Esophagus squamous epithelium (tissue), 5 donors: ENCODE measurements at regions not wholly inside any gene's neighbourhood (a gene's known extent, or its start where the extent isn't known, plus 50 kb on each side); places are given as distances from the start of the nearest gene placed in this dataset.

Source experiments
- DNase-seq: peaks from one replicate; lab custom pipeline; 2025; lab: John Stamatoyannopoulos, UW
- H3K27ac ChIP-seq, 4 donors: fragments of 200-600 bp; sonication (generic); one replicate each; pipeline ENCODE4 v1.5.1; 2016 to 2019; ENCODE audit warnings: mild to moderate bottlenecking in 1 of 4
- H3K27me3 ChIP-seq, 4 donors: fragments of 200-600 bp; sonication (generic); 1 replicate in 3 of 4; 2 replicates in 1 of 4; pipeline versions ENCODE4 v1.5.1 to v1.6.0; 2017 to 2021; ENCODE audit warnings: antibody characterized with exemption in 1 of 4
- H3K36me3 ChIP-seq, 3 donors: fragments of 200-600 bp; sonication (generic); one replicate each; pipeline ENCODE4 v1.5.1; 2016 to 2019
- H3K4me1 ChIP-seq, 3 donors: fragments of 200-600 bp; sonication (generic); one replicate each; pipeline ENCODE4 v1.5.1; 2017 to 2019
- H3K4me3 ChIP-seq, 4 donors: fragments of 200-600 bp; sonication (generic); 1 replicate in 3 of 4; 2 replicates in 1 of 4; pipeline ENCODE4 v1.5.1; 2016 to 2019; ENCODE audit warnings: mild to moderate bottlenecking in 2 of 4, moderate library complexity in 1 of 4
- H3K9me3 ChIP-seq, 3 donors: fragments of 200-600 bp; sonication (generic); one replicate each; pipeline ENCODE4 v1.5.1; 2016 to 2019
- POLR2A ChIP-seq, 4 donors: fragments of 450-650 bp; IDR thresholded peaks; one replicate each; pipeline ENCODE4 v1.6.1; 2017; ENCODE audit warnings: antibody characterized with exemption in 4 of 4, mild to moderate bottlenecking in 4 of 4, moderate library complexity in 3 of 4
- WGBS, 2 donors: methylation state at CpG; one replicate each; pipeline ENCODE4 v1.1.5; 2018; 5-methylcytosine and 5-hydroxymethylcytosine counted together
- intact Hi-C: fragments of 100-400 bp; cut with DNase I; formaldehyde crosslinking; loops from one replicate; pipeline ENCODE4 v1.15.0; 2022
- TF ChIP-seq, protein P1 (sequence below), 6 experiments: fragments of 450-650 bp in 4 of 6; fragments of 200-600 bp in 2 of 6; sonication (generic) in 2 of 6; IDR thresholded peaks; one replicate each; pipeline ENCODE4 v1.5.1; 2016 to 2019; ENCODE audit warnings: antibody characterized with exemption in 6 of 6, mild to moderate bottlenecking in 4 of 6, moderate library complexity in 4 of 6
- donor health status: DM: yes; HTN: yes; CAD: no.

- TF ChIP-seq, protein P1, sequence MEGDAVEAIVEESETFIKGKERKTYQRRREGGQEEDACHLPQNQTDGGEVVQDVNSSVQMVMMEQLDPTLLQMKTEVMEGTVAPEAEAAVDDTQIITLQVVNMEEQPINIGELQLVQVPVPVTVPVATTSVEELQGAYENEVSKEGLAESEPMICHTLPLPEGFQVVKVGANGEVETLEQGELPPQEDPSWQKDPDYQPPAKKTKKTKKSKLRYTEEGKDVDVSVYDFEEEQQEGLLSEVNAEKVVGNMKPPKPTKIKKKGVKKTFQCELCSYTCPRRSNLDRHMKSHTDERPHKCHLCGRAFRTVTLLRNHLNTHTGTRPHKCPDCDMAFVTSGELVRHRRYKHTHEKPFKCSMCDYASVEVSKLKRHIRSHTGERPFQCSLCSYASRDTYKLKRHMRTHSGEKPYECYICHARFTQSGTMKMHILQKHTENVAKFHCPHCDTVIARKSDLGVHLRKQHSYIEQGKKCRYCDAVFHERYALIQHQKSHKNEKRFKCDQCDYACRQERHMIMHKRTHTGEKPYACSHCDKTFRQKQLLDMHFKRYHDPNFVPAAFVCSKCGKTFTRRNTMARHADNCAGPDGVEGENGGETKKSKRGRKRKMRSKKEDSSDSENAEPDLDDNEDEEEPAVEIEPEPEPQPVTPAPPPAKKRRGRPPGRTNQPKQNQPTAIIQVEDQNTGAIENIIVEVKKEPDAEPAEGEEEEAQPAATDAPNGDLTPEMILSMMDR (IDR thresholded peaks at IDR 0.05): no peak
- no peak for TF ChIP-seq POLR2A (IDR thresholded peaks at IDR 0.05)
- H3K4me1 ChIP-seq: peaks cover 0 to 5% (median 0%) of the 10 kb centered on the region in 3 donors
- H3K27me3 ChIP-seq: no peaks in the 10 kb centered on the region
- DNase-seq: no peak
- H3K4me3 ChIP-seq: no peak overlapping the region
- H3K9me3 ChIP-seq: no peaks in the 10 kb centered on the region
- intact Hi-C loops: no loop called here
- H3K27ac ChIP-seq: no peak overlapping the region
- no peaks in the 10 kb centered on the region for H3K36me3 ChIP-seq
- WGBS, 2 donors: 44 to 47% methylated on average over 3 of the region's 3 CpGs
These were observed 377.0 kb upstream of the RIOK2 start for GRCh38 chr5:97559827-97560598.

DNA sequence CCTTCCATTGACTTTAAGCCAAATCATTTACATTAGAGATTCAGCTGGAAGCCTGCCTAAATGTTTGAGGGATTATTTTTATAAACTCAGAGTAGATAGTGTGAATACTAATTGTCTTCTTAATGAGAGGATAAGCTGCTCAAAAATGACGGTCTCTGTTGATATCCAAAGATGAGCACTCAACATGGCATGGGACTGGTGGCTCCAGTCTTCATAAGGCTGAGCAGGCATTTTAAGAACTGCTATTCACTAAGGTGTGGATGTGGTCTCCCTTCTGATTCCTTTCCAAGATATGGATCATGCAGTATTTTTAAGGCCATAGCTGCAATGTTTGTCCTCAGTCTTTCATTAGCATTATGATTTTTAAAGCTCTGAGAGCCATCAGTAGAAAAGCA is 377.5 kb upstream of the RIOK2 start:
- no peak for DNase-seq
- Histone ChIP-seq H3K4me3 (no peak overlapping the region), H3K4me1 (peaks cover 0 to 5% (median 0%) of the 10 kb centered on the region in 3 donors), H3K27me3 (no peaks in the 10 kb centered on the region), H3K9me3 (no peaks in the 10 kb centered on the region), H3K27ac (no peak overlapping the region), H3K36me3 (no peaks in the 10 kb centered on the region)
- intact Hi-C loops: no loop called here
- TF ChIP-seq, protein P1 (IDR thresholded peaks at IDR 0.05): no peak
- 27 to 42% methylated on average over 1 of the region's 1 CpG for WGBS, 2 donors

- WGBS, 2 donors: 33 to 49% methylated on average over 2 of the region's 2 CpGs
- no peaks in the 10 kb centered on the region for H3K27me3 ChIP-seq
- no peaks in the 10 kb centered on the region for H3K36me3 ChIP-seq
- no peak overlapping the region for H3K27ac ChIP-seq
- no peak overlapping the region for H3K4me3 ChIP-seq
- TF ChIP-seq, protein P1 (IDR thresholded peaks at IDR 0.05): no peak
- no peak for TF ChIP-seq POLR2A (IDR thresholded peaks at IDR 0.05)
- peaks cover 0 to 5% (median 0%) of the 10 kb centered on the region in 3 donors for H3K4me1 ChIP-seq
- peaks cover 0 to 5% (median 0%) of the 10 kb centered on the region in 3 donors for H3K9me3 ChIP-seq
- no peak for DNase-seq
- intact Hi-C loops: no loop called here
These were observed 380.1 kb upstream of the RIOK2 start for GRCh38 chr5:97563050-97563657.

- no peak overlapping the region for H3K4me3 ChIP-seq
- TF ChIP-seq, protein P1 (IDR thresholded peaks at IDR 0.05): no peak
- no peak for TF ChIP-seq POLR2A (IDR thresholded peaks at IDR 0.05)
- H3K27ac ChIP-seq: no peak overlapping the region
- no peaks in the 10 kb centered on the region for H3K36me3 ChIP-seq
- no peaks in the 10 kb centered on the region for H3K4me1 ChIP-seq
- peaks cover 0 to 9% (median 5%) of the 10 kb centered on the region in 3 donors for H3K9me3 ChIP-seq
- intact Hi-C loops: no loop called here
- DNase-seq: no peak
- no peaks in the 10 kb centered on the region for H3K27me3 ChIP-seq
These were observed 385.3 kb upstream of the RIOK2 start for GRCh38 chr5:97568382-97568781.

DNA sequence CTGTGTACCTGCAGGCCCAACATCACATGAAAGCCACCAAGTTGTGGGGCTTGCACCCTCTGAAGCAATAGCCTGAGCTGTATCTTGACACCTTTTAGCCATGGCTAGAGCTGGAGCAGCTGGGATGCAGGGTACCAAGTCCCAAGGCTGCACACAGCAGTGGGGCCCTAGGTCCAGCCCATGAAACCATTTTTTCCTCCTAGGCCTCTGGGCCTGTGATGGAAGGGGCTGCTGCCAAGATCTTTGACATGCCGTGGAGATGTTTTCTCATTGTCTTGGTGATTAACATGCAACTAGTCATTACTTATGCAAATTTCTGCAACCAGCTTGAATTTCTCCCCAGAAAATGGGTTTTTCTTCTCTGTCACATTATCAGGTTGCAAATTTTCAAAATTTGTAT is 387.2 kb upstream of the RIOK2 start:
- Histone ChIP-seq H3K4me3 (no peak overlapping the region), H3K27me3 (no peaks in the 10 kb centered on the region), H3K36me3 (no peaks in the 10 kb centered on the region), H3K9me3 (peaks cover 0 to 9% (median 5%) of the 10 kb centered on the region in 3 donors), H3K4me1 (no peaks in the 10 kb centered on the region), H3K27ac (no peak overlapping the region)
- TF ChIP-seq, protein P1 (IDR thresholded peaks at IDR 0.05): no peak
- 63 to 100% methylated on average over 1 of the region's 1 CpG for WGBS, 2 donors
- intact Hi-C loops: no loop called here
- no peak for DNase-seq
